CD4-positive, CD25-positive, alpha-beta regulatory T cell (primary cell): ENCODE measurements at regions not wholly inside any gene's neighbourhood (a gene's known extent, or its start where the extent isn't known, plus 50 kb on each side); places are given as distances from the start of the nearest gene placed in this dataset.

ENCODE experiments used
- ATAC-seq, 2 donors: fragments of 150-1000 bp; cut with Tn5 transposase; one replicate each; pipeline ENCODE4 v1.10.0; 2021; ENCODE audit warnings: low read depth in 2 of 2, moderate number of reproducible peaks in 2 of 2, moderate library complexity in 1 of 2
- DNase-seq, 3 donors: peaks; one replicate each; pipeline versions ENCODE4 v3.0.0 to v3.0.0-alpha.2; 2012 to 2022; ENCODE audit warnings: mixed read lengths in 1 of 3
- H3K27ac ChIP-seq: one replicate; pipeline ENCODE4 v1.7.0; 2013; ENCODE audit warnings: mild to moderate bottlenecking, low read length; ENCODE audit not compliant: insufficient read depth, poor library complexity, severe bottlenecking
- H3K27me3 ChIP-seq: one replicate; pipeline ENCODE4 v1.7.0; 2013; ENCODE audit warnings: low read length; ENCODE audit not compliant: control insufficient read depth, insufficient read depth
- H3K36me3 ChIP-seq: one replicate; pipeline ENCODE4 v1.7.0; 2013; ENCODE audit warnings: mild to moderate bottlenecking, low read length, moderate library complexity; ENCODE audit not compliant: control insufficient read depth, insufficient read depth
- H3K4me1 ChIP-seq: 2 replicates; pipeline ENCODE4 v1.7.0; 2013; ENCODE audit warnings: mild to moderate bottlenecking, low read length; ENCODE audit not compliant: insufficient read depth, control insufficient read depth, poor library complexity, severe bottlenecking
- H3K4me3 ChIP-seq: one replicate; pipeline ENCODE4 v1.7.0; 2013; ENCODE audit warnings: low read depth, mild to moderate bottlenecking, low read length, moderate library complexity
- H3K9me3 ChIP-seq, 2 experiments: 1 replicate in 1 of 2; 2 replicates in 1 of 2; pipeline ENCODE4 v1.7.0; 2013; ENCODE audit warnings: low read length in 2 of 2, mild to moderate bottlenecking in 1 of 2, moderate library complexity in 1 of 2; ENCODE audit not compliant: control insufficient read depth in 2 of 2
- H3K27ac Mint-ChIP-seq, 3 donors: one replicate each; pipeline ENCODE4 v1.8.0; 2020 to 2022; ENCODE audit warnings: mild to moderate bottlenecking in 3 of 3, mixed read lengths in 3 of 3, moderate library complexity in 2 of 3
- H3K27me3 Mint-ChIP-seq: one replicate; pipeline ENCODE4 v1.8.0; 2022; ENCODE audit warnings: mild to moderate bottlenecking, mixed read lengths
- H3K36me3 Mint-ChIP-seq: one replicate; pipeline ENCODE4 v1.8.0; 2020; ENCODE audit warnings: mixed read lengths
- H3K4me1 Mint-ChIP-seq, 4 donors: one replicate each; pipeline ENCODE4 v1.8.0; 2020 to 2022; ENCODE audit warnings: mixed read lengths in 4 of 4, mild to moderate bottlenecking in 1 of 4
- H3K4me3 Mint-ChIP-seq, 4 donors: one replicate each; pipeline ENCODE4 v1.8.0; 2020 to 2022; ENCODE audit warnings: mild to moderate bottlenecking in 4 of 4, mixed read lengths in 4 of 4, moderate library complexity in 3 of 4
- H3K9me3 Mint-ChIP-seq, 7 donors: one replicate each; pipeline ENCODE4 v1.8.0; 2020 to 2022; ENCODE audit warnings: mixed read lengths in 7 of 7, mild to moderate bottlenecking in 3 of 7, moderate library complexity in 2 of 7

GRCh38 chr11:116200564-116200963 is 572.2 kb downstream of the BUD13 start:
- DNase-seq (no peak), ATAC-seq (no peak)
- no peaks in the 10 kb centered on the region for H3K36me3 Mint-ChIP-seq
- H3K4me3 ChIP-seq, result no peak overlapping the region
- H3K27ac ChIP-seq, result no peak overlapping the region
- no peaks in the 10 kb centered on the region for H3K4me1 ChIP-seq
- no peaks in the 10 kb centered on the region for H3K36me3 ChIP-seq
- H3K4me1 Mint-ChIP-seq, result no peaks in the 10 kb centered on the region
- no peak overlapping the region for H3K4me3 Mint-ChIP-seq
- H3K9me3 ChIP-seq, result no peaks in the 10 kb centered on the region
- peaks cover 21% of the 10 kb centered on the region for H3K27me3 Mint-ChIP-seq
- H3K9me3 Mint-ChIP-seq, result peaks cover 0 to 4% (median 0%) of the 10 kb centered on the region in 7 donors
- no peaks in the 10 kb centered on the region for H3K27me3 ChIP-seq
- no peak overlapping the region for H3K27ac Mint-ChIP-seq

- ATAC-seq (no peak), DNase-seq (no peak)
- Histone ChIP-seq H3K36me3 (no peaks in the 10 kb centered on the region), H3K9me3 (no peaks in the 10 kb centered on the region), H3K27me3 (peaks cover 2% of the 10 kb centered on the region), H3K4me1 (no peaks in the 10 kb centered on the region), H3K4me3 (no peak overlapping the region), H3K27ac (no peak overlapping the region)
- Mint-ChIP-seq H3K9me3 (peaks cover 0 to 4% (median 0%) of the 10 kb centered on the region in 7 donors), H3K27me3 (peaks cover 21% of the 10 kb centered on the region), H3K36me3 (no peaks in the 10 kb centered on the region), H3K27ac (no peak overlapping the region), H3K4me3 (no peak overlapping the region), H3K4me1 (no peaks in the 10 kb centered on the region)
These were observed 573.6 kb downstream of the BUD13 start for GRCh38 chr11:116199182-116199581.

GRCh38 chr11:116194156-116194904 is 578.5 kb downstream of the BUD13 start:
- Histone ChIP-seq H3K27me3 (peaks cover 3% of the 10 kb centered on the region), H3K4me1 (no peaks in the 10 kb centered on the region), H3K9me3 (no peaks in the 10 kb centered on the region), H3K36me3 (no peaks in the 10 kb centered on the region), H3K27ac (no peak overlapping the region), H3K4me3 (no peak overlapping the region)
- Mint-ChIP-seq H3K27me3 (peaks cover 44% of the 10 kb centered on the region), H3K36me3 (no peaks in the 10 kb centered on the region), H3K4me3 (no peak overlapping the region), H3K27ac (no peak overlapping the region), H3K4me1 (peaks cover 0 to 3% (median 0%) of the 10 kb centered on the region in 4 donors), H3K9me3 (peaks cover 0 to 6% (median 0%) of the 10 kb centered on the region in 7 donors)
- DNase-seq (no peak), ATAC-seq (no peak)

- no peak overlapping the region for H3K4me3 ChIP-seq
- ATAC-seq (no peak), DNase-seq (no peak)
- H3K27ac ChIP-seq, result no peak overlapping the region
- no peaks in the 10 kb centered on the region for H3K36me3 ChIP-seq
- H3K27me3 ChIP-seq, result peaks cover 3% of the 10 kb centered on the region
- Mint-ChIP-seq H3K4me3 (no peak overlapping the region), H3K4me1 (peaks cover 0 to 3% (median 0%) of the 10 kb centered on the region in 4 donors), H3K27me3 (peaks cover 44% of the 10 kb centered on the region), H3K27ac (no peak overlapping the region), H3K36me3 (no peaks in the 10 kb centered on the region), H3K9me3 (peaks cover 0 to 6% (median 0%) of the 10 kb centered on the region in 7 donors)
- no peaks in the 10 kb centered on the region for H3K4me1 ChIP-seq
- H3K9me3 ChIP-seq, result no peaks in the 10 kb centered on the region
These were observed 579.3 kb downstream of the BUD13 start for GRCh38 chr11:116193321-116194131.

GRCh38 chr11:116192509-116193210 is 580.1 kb downstream of the BUD13 start:
- no peak for ATAC-seq

GRCh38 chr11:116190861-116191260 is 581.9 kb downstream of the BUD13 start:
- ATAC-seq (no peak), DNase-seq (no peak)
- Mint-ChIP-seq H3K36me3 (no peaks in the 10 kb centered on the region), H3K27ac (no peak overlapping the region), H3K9me3 (peaks cover 0 to 7% (median 0%) of the 10 kb centered on the region in 7 donors), H3K4me3 (no peak overlapping the region), H3K27me3 (peaks cover 29% of the 10 kb centered on the region), H3K4me1 (peaks cover 0 to 3% (median 0%) of the 10 kb centered on the region in 4 donors)
- H3K36me3 ChIP-seq, result no peaks in the 10 kb centered on the region
- no peak overlapping the region for H3K4me3 ChIP-seq
- no peaks in the 10 kb centered on the region for H3K9me3 ChIP-seq
- no peaks in the 10 kb centered on the region for H3K4me1 ChIP-seq
- H3K27ac ChIP-seq, result no peak overlapping the region
- H3K27me3 ChIP-seq, result peaks cover 3% of the 10 kb centered on the region

More at GRCh38 chr11:116192509-116193210, 580.1 kb downstream of the BUD13 start:
- Mint-ChIP-seq H3K4me3 (no peak overlapping the region), H3K4me1 (peaks cover 0 to 3% (median 0%) of the 10 kb centered on the region in 4 donors), H3K9me3 (peaks cover 0 to 7% (median 0%) of the 10 kb centered on the region in 7 donors), H3K36me3 (no peaks in the 10 kb centered on the region), H3K27ac (no peak overlapping the region), H3K27me3 (peaks cover 44% of the 10 kb centered on the region)
- H3K4me1 ChIP-seq, result no peaks in the 10 kb centered on the region
- H3K9me3 ChIP-seq, result no peaks in the 10 kb centered on the region
- no peak for DNase-seq
- H3K4me3 ChIP-seq, result no peak overlapping the region
- no peaks in the 10 kb centered on the region for H3K36me3 ChIP-seq
- H3K27ac ChIP-seq, result no peak overlapping the region
- H3K27me3 ChIP-seq, result peaks cover 3% of the 10 kb centered on the region

GRCh38 chr11:116189408-116190170 is 583.2 kb downstream of the BUD13 start:
- H3K4me1 Mint-ChIP-seq, result peaks cover 0 to 3% (median 0%) of the 10 kb centered on the region in 4 donors
- Histone ChIP-seq H3K27me3 (peaks cover 3% of the 10 kb centered on the region), H3K4me3 (no peak overlapping the region), H3K9me3 (no peaks in the 10 kb centered on the region), H3K36me3 (no peaks in the 10 kb centered on the region), H3K27ac (no peak overlapping the region), H3K4me1 (no peaks in the 10 kb centered on the region)
- no peak overlapping the region for H3K27ac Mint-ChIP-seq
- no peak for ATAC-seq
- H3K4me3 Mint-ChIP-seq, result no peak overlapping the region
- DNase-seq, result no peak
- peaks cover 0 to 7% (median 0%) of the 10 kb centered on the region in 7 donors for H3K9me3 Mint-ChIP-seq
- H3K36me3 Mint-ChIP-seq, result no peaks in the 10 kb centered on the region
- H3K27me3 Mint-ChIP-seq, result peaks cover 27% of the 10 kb centered on the region
